ENCODE measurements at regions not wholly inside any gene's neighbourhood (a gene's known extent, or its start where the extent isn't known, plus 50 kb on each side); places are given as distances from the start of the nearest gene placed in this dataset.

DNA sequence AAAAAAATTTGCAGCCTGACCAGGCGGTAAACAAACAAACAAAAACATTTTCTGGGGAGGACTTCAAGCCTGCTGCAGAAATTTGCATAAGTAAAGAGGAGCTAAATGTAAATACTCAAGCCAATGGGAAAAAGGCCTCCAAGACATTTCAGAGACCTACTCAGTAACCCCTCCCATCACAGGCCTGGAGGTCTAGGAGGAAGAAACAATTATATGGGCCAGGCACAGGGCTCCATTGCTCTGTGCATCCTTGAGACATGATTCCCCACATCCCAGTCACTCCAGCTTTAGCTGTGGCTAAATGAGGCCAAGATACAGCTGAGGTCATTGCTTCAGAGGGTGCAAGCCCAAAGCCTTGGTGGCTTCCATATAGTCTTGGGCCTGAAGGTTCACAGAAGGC lies 793.4 kb downstream of the SLITRK1 start:
- H3K36me3 ChIP-seq (ENCODE audit: control insufficient read depth, insufficient read depth, low read length) = no peaks in the 10 kb centered on the region
- no TSS peak for BruUV-seq (replicated peaks)
- H4K8ac ChIP-seq (ENCODE audit: low read depth in 2 of 2, low read length in 2 of 2) = no peak overlapping the region

More for the DNA sequence above, 793.4 kb downstream of the SLITRK1 start:
- H3K27me3 ChIP-seq (ENCODE audit: control insufficient read depth, insufficient read depth, low read length) = no peaks in the 10 kb centered on the region
- CTCF ChIA-PET = no interaction called here
- no CpG with 5 or more reads among the region's 1 CpG for WGBS, 2 experiments (ENCODE audit: extremely low coverage in 2 of 2, insufficient read length in 1 of 2)
- dilution Hi-C loops (cut with HindIII; ENCODE audit: low sequenced_read_pairs, unreplicated experiment) = no loop called here
- in situ Hi-C loops (cut with MboI; ENCODE audit: low sequenced_read_pairs) = no loop called here
- no peak overlapping the region for H3K9ac ChIP-seq (ENCODE audit: low read depth, low read length)
- H3K9me3 ChIP-seq (ENCODE audit: control insufficient read depth, insufficient read depth, low read length) = peaks cover 5% of the 10 kb centered on the region
- H2AFZ ChIP-seq (replicated peaks; ENCODE audit: low read length, poor library complexity) = no peak overlapping the region
- H3K18ac ChIP-seq (ENCODE audit: low read depth, low read length) = no peak overlapping the region
- peaks cover 6% of the 10 kb centered on the region; the same call in 1 of the 2 replicates for H3K4me1 ChIP-seq (ENCODE audit: control insufficient read depth, insufficient read depth, low read length)
- DNase-seq (no peak), ATAC-seq (ENCODE audit: low read depth) (no peak)
- H2BK120ac ChIP-seq (ENCODE audit: low read depth, low read length) = no peak overlapping the region
- no peaks in the 10 kb centered on the region for H3K79me1 ChIP-seq (ENCODE audit: low read depth in 1 of 2, low read length in 2 of 2)
- no peak overlapping the region for H2AK9ac ChIP-seq (replicated peaks; ENCODE audit: low read depth, low read length, poor library complexity)
- H3K23ac ChIP-seq (ENCODE audit: low read depth, low read length) = no peak overlapping the region
- intact Hi-C loops (cut with micrococcal nuclease) = loop anchor here (5.0 kb wide), 1 partner anchor 123 kb away; no protein-coding TSS in a partner anchor
- H3K56ac ChIP-seq (ENCODE audit: extremely low read depth, insufficient read depth, low read length) = no peak overlapping the region
- H4K20me1 ChIP-seq (ENCODE audit: insufficient read depth, low read length) = no peaks in the 10 kb centered on the region
- H2BK15ac ChIP-seq (ENCODE audit: low read depth, low read length) = no peak overlapping the region
- no peak overlapping the region for H3K14ac ChIP-seq (replicated peaks; ENCODE audit: low read depth, low read length)
- no peak overlapping the region for H4K5ac ChIP-seq (ENCODE audit: low read depth, low read length)
- no peak overlapping the region for H3K4me3 ChIP-seq (ENCODE audit: insufficient read depth, low read depth, low read length)
- POLR2A ChIA-PET (ENCODE audit: unreplicated experiment) = no interaction called here
- H3K4me2 ChIP-seq (ENCODE audit: low read depth, low read length) = no peak overlapping the region
- TF ChIP-seq MAZ (IDR thresholded peaks at IDR 0.05; ENCODE audit: borderline replicate concordance, low read depth, low read length) = no peak
- TF ChIP-seq BHLHE40 (IDR thresholded peaks at IDR 0.05; ENCODE audit: low read depth, low read length) = no peak
- no peak overlapping the region for H2AK5ac ChIP-seq (ENCODE audit: low read depth, low read length)
- H2BK5ac ChIP-seq (ENCODE audit: low read depth, low read length, poor library complexity, severe bottlenecking) = no peak overlapping the region
- no peak overlapping the region for H2BK20ac ChIP-seq (ENCODE audit: low read depth, low read length)
- H4K91ac ChIP-seq (ENCODE audit: insufficient read depth, low read depth, low read length) = no peak overlapping the region
- H3K27ac ChIP-seq (ENCODE audit: insufficient read depth, low read length) = no peak overlapping the region
- no peak overlapping the region for H3K4ac ChIP-seq (ENCODE audit: low read depth, low read length)
- no peaks in the 10 kb centered on the region; the same call in 1 of the 2 replicates for H3K9me1 ChIP-seq (ENCODE audit: insufficient read depth, low read length)

All from IMR-90 (cell line).